ENCODE measurements at regions not wholly inside any gene's neighbourhood (a gene's known extent, or its start where the extent isn't known, plus 50 kb on each side); places are given as distances from the start of the nearest gene placed in this dataset.

DNA sequence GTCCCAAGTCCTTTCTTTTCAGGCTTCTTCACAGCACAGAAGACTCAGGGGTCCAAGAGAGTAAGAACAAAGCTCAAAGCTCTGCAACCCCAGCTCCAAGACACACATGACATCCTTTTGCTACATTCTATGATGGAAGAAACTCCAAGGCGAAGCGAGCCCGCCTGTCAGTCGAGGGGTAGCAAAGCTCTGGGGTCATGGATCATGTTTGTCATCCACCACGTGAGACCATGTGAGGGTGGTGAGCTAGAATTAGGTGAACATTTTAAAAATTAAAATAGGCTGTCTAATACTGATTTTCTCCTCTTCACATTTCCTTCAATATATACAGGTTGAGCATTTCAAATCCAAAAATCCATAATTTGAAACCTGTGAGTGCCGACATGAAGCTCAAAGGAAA is 189.6 kb downstream of the TTLL2 start:
- H3K79me2 ChIP-seq (ENCODE audit: insufficient read depth, low read length), result no peaks in the 10 kb centered on the region
- TF ChIP-seq, protein P1, sequence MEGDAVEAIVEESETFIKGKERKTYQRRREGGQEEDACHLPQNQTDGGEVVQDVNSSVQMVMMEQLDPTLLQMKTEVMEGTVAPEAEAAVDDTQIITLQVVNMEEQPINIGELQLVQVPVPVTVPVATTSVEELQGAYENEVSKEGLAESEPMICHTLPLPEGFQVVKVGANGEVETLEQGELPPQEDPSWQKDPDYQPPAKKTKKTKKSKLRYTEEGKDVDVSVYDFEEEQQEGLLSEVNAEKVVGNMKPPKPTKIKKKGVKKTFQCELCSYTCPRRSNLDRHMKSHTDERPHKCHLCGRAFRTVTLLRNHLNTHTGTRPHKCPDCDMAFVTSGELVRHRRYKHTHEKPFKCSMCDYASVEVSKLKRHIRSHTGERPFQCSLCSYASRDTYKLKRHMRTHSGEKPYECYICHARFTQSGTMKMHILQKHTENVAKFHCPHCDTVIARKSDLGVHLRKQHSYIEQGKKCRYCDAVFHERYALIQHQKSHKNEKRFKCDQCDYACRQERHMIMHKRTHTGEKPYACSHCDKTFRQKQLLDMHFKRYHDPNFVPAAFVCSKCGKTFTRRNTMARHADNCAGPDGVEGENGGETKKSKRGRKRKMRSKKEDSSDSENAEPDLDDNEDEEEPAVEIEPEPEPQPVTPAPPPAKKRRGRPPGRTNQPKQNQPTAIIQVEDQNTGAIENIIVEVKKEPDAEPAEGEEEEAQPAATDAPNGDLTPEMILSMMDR (IDR thresholded peaks at IDR 0.05), result no peak
- no peaks in the 10 kb centered on the region for H3K4me1 Mint-ChIP-seq

DNA sequence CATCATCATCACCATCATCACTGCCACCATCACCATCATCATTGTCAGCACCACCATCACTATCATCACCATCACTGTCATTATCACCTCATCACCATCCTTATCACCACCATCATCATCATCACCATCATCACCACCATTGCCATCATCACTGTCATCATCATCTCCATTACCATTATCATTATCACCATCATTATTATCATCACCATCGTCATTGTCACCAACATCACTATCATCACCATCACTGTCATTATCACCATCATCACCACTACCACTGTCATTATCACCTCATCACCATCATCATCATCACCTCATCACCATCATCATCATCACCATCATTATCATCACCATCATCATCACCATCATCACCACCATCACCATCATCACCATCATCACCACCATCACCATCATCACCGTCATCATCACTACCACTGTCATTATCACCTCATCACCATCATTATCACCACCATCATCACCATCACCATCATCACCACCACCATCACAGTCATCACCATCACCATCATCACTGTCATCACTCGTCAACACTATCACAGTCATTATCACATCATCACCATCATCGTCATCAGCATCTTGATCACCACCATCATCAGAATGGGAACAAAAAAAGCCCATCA is 191.1 kb downstream of the TTLL2 start:
- Histone ChIP-seq H3K4me3 (replicated peaks in 1 of 3; ENCODE audit: low read depth in 2 of 3, low read length in 3 of 3) (no peak overlapping the region), H3K79me2 (ENCODE audit: insufficient read depth, low read length) (no peaks in the 10 kb centered on the region), H4K20me1 (ENCODE audit: insufficient read depth, low read length) (no peaks in the 10 kb centered on the region), H3K4me1 (ENCODE audit: control insufficient read depth in 1 of 2, insufficient read depth in 2 of 2, low read length in 2 of 2) (no peaks in the 10 kb centered on the region), H3K27me3 (ENCODE audit: control insufficient read depth in 2 of 2, insufficient read depth in 2 of 2, low read length in 2 of 2) (no peaks in the 10 kb centered on the region), H3K27ac (ENCODE audit: low read depth in 1 of 2, low read length in 2 of 2) (no peak overlapping the region), H3K4me2 (replicated peaks; ENCODE audit: extremely low read depth, low read length, poor library complexity, severe bottlenecking) (no peak overlapping the region), H2AFZ (ENCODE audit: insufficient read depth, low read depth, low read length, poor library complexity, severe bottlenecking) (no peak overlapping the region), H3K36me3 (replicated peaks in 1 of 2; ENCODE audit: control insufficient read depth in 1 of 2, insufficient read depth in 2 of 2, low read length in 2 of 2) (no peaks in the 10 kb centered on the region), H3K9ac (ENCODE audit: insufficient read depth, low read length, poor library complexity, severe bottlenecking) (no peak overlapping the region), H3K9me3 (replicated peaks in 1 of 2; ENCODE audit: control insufficient read depth in 1 of 2, insufficient read depth in 1 of 2, low read length in 2 of 2) (no peaks in the 10 kb centered on the region)
- Mint-ChIP-seq H3K27me3 (ENCODE audit: low read depth in 3 of 3) (peaks cover 0 to 2% (median 2%) of the 10 kb centered on the region in 3 donors), H3K27ac (no peak overlapping the region), H3K9me3 (peaks cover 0 to 2% (median 0%) of the 10 kb centered on the region in 7 donors), H3K36me3 (no peaks in the 10 kb centered on the region), H3K4me1 (no peaks in the 10 kb centered on the region), H3K4me3 (no peak overlapping the region)
- intact Hi-C loops (cut with micrococcal nuclease), result no loop called here
- TF ChIP-seq, protein P1 (IDR thresholded peaks at IDR 0.05), result no peak
- no peak for DNase-seq
- 45% methylated on average over 3 of the region's 4 CpGs for WGBS (ENCODE audit: insufficient coverage)

More for the DNA sequence above, 189.6 kb downstream of the TTLL2 start:
- Histone ChIP-seq H4K20me1 (ENCODE audit: insufficient read depth, low read length) (no peaks in the 10 kb centered on the region), H3K27ac (ENCODE audit: low read depth in 1 of 2, low read length in 2 of 2) (no peak overlapping the region), H2AFZ (ENCODE audit: insufficient read depth, low read depth, low read length, poor library complexity, severe bottlenecking) (no peak overlapping the region), H3K27me3 (ENCODE audit: control insufficient read depth in 2 of 2, insufficient read depth in 2 of 2, low read length in 2 of 2) (no peaks in the 10 kb centered on the region), H3K4me3 (replicated peaks in 1 of 3; ENCODE audit: low read depth in 2 of 3, low read length in 3 of 3) (no peak overlapping the region), H3K9ac (ENCODE audit: insufficient read depth, low read length, poor library complexity, severe bottlenecking) (no peak overlapping the region), H3K4me2 (replicated peaks; ENCODE audit: extremely low read depth, low read length, poor library complexity, severe bottlenecking) (no peak overlapping the region), H3K4me1 (ENCODE audit: control insufficient read depth in 1 of 2, insufficient read depth in 2 of 2, low read length in 2 of 2) (no peaks in the 10 kb centered on the region), H3K9me3 (replicated peaks in 1 of 2; ENCODE audit: control insufficient read depth in 1 of 2, insufficient read depth in 1 of 2, low read length in 2 of 2) (no peaks in the 10 kb centered on the region), H3K36me3 (replicated peaks in 1 of 2; ENCODE audit: control insufficient read depth in 1 of 2, insufficient read depth in 2 of 2, low read length in 2 of 2) (no peaks in the 10 kb centered on the region)
- no peak overlapping the region for H3K27ac Mint-ChIP-seq
- intact Hi-C loops (cut with micrococcal nuclease), result no loop called here
- no peaks in the 10 kb centered on the region for H3K36me3 Mint-ChIP-seq
- no peak overlapping the region for H3K4me3 Mint-ChIP-seq
- WGBS (ENCODE audit: insufficient coverage), result no CpG with 5 or more reads among the region's 6 CpGs
- DNase-seq, result no peak
- H3K9me3 Mint-ChIP-seq, result peaks cover 0 to 1% (median 0%) of the 10 kb centered on the region in 7 donors
- peaks cover 0 to 2% (median 2%) of the 10 kb centered on the region in 3 donors for H3K27me3 Mint-ChIP-seq (ENCODE audit: low read depth in 3 of 3)

Data from CD14-positive monocyte (primary cell).